ENCODE measurements at regions not wholly inside any gene's neighbourhood (a gene's known extent, or its start where the extent isn't known, plus 50 kb on each side); places are given as distances from the start of the nearest gene placed in this dataset.

DNA sequence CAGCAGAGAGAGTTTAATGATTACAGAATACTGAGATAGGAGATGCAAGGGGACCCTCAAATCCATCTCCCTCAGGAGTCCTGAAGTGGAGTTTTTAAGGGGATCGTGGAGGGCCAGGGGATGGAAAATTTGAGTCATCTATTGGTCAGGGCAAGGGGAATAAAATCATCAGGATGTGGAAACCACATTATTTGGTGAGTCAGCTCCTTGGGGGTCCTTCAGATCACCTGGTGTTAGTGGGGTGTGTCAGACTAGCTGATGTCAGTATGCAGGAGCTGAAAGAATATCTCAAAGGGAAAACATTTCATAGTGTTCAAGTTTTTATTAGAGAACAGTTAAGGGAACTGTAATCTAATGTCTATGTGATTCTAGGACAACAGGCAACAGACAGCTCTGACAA is 183.0 kb upstream of the FTMT start:
- DNase-seq (ENCODE audit: low read depth), result peak; percentile 6
- TF ChIP-seq, protein P1, sequence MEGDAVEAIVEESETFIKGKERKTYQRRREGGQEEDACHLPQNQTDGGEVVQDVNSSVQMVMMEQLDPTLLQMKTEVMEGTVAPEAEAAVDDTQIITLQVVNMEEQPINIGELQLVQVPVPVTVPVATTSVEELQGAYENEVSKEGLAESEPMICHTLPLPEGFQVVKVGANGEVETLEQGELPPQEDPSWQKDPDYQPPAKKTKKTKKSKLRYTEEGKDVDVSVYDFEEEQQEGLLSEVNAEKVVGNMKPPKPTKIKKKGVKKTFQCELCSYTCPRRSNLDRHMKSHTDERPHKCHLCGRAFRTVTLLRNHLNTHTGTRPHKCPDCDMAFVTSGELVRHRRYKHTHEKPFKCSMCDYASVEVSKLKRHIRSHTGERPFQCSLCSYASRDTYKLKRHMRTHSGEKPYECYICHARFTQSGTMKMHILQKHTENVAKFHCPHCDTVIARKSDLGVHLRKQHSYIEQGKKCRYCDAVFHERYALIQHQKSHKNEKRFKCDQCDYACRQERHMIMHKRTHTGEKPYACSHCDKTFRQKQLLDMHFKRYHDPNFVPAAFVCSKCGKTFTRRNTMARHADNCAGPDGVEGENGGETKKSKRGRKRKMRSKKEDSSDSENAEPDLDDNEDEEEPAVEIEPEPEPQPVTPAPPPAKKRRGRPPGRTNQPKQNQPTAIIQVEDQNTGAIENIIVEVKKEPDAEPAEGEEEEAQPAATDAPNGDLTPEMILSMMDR (conservative IDR thresholded peaks at IDR 0.05; ENCODE audit: low read depth, low read length), result no peak
- no peak overlapping the region for H3K4me3 ChIP-seq (ENCODE audit: low read depth, low read length)

DNA sequence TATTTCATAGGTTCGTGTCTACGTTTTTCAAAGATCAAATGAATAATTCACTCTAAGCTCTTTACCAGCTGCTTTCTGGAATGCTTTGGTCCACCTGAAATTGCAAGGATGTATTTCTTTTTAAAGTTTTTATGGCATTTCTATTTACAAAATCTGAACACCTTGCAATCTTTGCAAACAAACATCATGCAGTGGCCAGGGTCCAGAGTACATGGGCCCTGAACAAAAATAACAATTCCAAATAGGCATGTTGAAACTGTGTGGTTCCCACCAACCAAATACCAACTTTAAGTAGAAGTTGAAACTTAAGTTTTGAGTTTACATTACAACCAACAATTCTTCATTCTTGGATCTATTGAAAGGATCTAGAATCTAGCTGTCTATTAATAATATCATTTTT is 180.1 kb upstream of the FTMT start:
- DNase-seq (ENCODE audit: low read depth), result no peak
- H3K4me3 ChIP-seq (ENCODE audit: low read depth, low read length), result no peak overlapping the region
- TF ChIP-seq, protein P1 (conservative IDR thresholded peaks at IDR 0.05; ENCODE audit: low read depth, low read length), result no peak

DNA sequence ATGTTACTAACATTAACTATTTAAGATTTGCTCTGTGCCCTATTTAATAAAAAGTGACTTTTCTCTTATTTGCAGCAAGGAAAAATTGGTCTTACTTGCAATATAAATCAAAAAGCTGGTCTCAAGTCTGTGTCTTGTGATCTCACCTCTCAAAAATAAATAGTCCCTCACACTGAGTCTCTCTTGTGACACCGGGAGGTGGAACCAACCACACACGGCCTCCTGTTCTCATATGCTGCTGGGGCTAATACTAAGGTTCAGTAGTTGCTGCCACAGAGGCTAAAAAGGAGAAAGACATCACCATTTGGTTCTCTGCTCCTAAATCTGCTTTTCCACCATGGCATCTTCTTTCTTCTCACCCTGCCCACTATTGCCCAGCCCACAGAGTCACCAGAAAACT is 175.8 kb upstream of the FTMT start:
- TF ChIP-seq, protein P1 (conservative IDR thresholded peaks at IDR 0.05; ENCODE audit: low read depth, low read length), result no peak
- H3K4me3 ChIP-seq (ENCODE audit: low read depth, low read length), result no peak overlapping the region
- no peak for DNase-seq (ENCODE audit: low read depth)

DNA sequence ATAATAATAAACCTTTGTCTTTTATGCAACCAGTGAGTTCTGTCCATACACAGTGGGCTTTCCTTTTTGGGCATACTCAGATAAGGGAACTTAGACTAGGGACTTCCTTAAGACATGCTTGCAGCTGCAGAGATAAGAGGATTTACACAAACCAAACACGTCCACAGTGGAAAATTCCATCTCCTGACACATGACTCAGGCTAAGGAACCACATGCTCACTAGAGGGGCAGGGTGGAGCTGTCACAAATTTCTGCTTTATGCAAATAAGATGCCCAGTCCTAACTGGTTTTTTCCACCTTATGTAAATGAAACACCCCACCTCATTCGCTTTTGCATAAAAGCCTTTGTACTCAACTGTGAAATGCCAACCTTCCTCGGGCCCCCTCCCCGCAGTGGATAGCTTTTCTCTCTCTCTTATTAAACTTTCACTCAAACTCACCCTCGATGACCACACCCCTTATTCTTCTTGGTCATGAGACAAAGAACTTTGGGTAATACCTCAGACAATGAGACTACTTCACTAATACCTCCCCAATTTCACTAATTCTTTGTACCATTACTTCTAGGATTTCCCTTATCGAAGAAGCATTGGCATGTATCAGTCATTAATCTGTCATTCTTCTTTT is 170.3 kb upstream of the FTMT start:
- no peak overlapping the region for H3K4me3 ChIP-seq (ENCODE audit: low read depth, low read length)
- TF ChIP-seq, protein P1 (conservative IDR thresholded peaks at IDR 0.05; ENCODE audit: low read depth, low read length), result no peak

DNA sequence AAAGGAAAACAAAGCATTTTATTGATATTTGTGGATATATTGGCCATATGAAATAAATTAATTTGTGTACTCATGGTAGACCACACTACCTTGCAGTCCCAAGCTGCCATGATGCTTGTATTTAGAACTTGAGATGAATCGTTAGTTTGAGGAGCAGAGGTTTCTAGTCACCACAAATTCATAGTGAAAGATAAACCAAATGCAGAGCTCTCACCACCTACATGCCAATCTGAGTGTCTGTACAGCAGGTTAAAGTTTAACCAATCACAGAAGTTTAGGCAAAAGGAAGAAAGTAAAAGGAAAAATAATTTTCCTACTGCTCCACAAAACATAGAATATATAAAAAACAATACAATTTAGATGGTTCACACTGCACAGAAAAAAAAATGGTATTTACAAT is 163.6 kb upstream of the FTMT start:
- DNase-seq (ENCODE audit: low read depth), result no peak
- TF ChIP-seq, protein P1 (conservative IDR thresholded peaks at IDR 0.05; ENCODE audit: low read depth, low read length), result no peak
- no peak overlapping the region for H3K4me3 ChIP-seq (ENCODE audit: low read depth, low read length)

More for the DNA sequence above, 170.3 kb upstream of the FTMT start:
- DNase-seq (ENCODE audit: low read depth), result no peak

DNA sequence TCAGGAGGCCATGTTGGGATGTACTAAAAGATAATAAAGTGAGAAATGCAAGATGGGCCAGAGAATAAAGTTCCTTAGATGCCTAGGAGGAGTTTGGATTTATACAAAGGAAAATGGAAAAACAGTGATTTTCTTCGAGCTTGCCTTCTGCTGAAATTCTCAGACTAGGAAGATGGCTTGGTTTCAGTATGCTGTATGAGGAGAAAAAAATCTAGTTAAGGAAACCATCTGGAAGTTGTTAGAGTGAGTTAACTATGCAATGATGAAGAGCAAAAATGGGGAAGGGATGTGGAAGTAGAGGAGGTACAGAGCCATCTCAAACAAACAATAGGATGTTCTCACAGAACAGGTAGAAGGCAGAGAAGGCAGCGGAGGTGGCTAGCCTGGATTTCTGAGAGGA is 162.9 kb upstream of the FTMT start:
- TF ChIP-seq, protein P1 (conservative IDR thresholded peaks at IDR 0.05; ENCODE audit: low read depth, low read length), result no peak
- no peak for DNase-seq (ENCODE audit: low read depth)
- H3K4me3 ChIP-seq (ENCODE audit: low read depth, low read length), result no peak overlapping the region

DNA sequence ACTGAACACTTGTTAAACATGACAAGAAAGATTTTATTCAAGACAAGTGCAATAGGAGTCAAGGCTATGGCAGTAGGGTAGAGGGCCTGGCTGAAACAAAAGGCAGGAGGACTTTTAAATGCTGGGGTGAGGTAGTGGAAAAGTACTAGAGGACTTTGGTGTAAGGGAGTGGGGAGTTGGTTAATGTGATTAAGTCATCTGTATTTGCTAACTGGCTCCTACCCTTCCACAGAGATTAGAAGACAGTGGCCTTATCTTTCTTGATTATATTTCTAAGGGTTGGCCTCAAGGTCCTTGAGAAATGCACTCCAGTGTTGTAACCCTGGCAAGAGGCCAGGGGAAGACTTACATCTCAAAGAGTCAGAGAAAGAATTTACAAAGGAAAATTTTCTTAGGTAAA is 160.2 kb upstream of the FTMT start:
- DNase-seq (ENCODE audit: low read depth), result no peak
- H3K4me3 ChIP-seq (ENCODE audit: low read depth, low read length), result no peak overlapping the region

More for the DNA sequence above, 160.2 kb upstream of the FTMT start:
- TF ChIP-seq, protein P1 (conservative IDR thresholded peaks at IDR 0.05; ENCODE audit: low read depth, low read length), result no peak
